Activated CD4-positive, alpha-beta T cell treated with anti-CD3 and anti-CD28 coated beads, Interleukin-2, Interleukin-4, amounts not matched to agents 100 ng/mL and 50 ng/mL, durations not matched to agents 16 hours and 8 hours (primary cell): ENCODE measurements at regions not wholly inside any gene's neighbourhood (a gene's known extent, or its start where the extent isn't known, plus 50 kb on each side); places are given as distances from the start of the nearest gene placed in this dataset.

Experiments used
- DNase-seq: peaks from one replicate; pipeline ENCODE4 v3.0.0-alpha.2; 2020; ENCODE audit warnings: low spot score

DNA sequence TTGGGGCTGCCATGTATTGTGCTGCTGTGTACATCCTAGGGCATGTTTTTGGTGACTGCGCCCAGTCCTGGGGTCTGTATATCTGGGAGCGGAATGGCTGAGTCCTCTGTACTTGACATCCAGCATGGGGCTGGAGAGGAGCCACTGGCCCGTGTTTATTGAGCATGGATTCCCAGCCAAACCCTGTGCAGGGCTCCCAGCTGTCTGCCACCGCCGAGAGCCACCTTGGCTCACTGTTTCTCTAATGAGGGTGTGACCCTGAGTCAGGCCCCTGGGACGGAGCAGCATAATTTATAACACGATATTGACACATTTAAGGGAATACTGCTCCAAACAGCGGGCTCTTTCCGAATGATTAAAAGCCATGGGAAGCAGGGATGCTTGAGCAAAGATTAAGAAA is 211.5 kb upstream of the PWP1 start:
- no peak for DNase-seq

DNA sequence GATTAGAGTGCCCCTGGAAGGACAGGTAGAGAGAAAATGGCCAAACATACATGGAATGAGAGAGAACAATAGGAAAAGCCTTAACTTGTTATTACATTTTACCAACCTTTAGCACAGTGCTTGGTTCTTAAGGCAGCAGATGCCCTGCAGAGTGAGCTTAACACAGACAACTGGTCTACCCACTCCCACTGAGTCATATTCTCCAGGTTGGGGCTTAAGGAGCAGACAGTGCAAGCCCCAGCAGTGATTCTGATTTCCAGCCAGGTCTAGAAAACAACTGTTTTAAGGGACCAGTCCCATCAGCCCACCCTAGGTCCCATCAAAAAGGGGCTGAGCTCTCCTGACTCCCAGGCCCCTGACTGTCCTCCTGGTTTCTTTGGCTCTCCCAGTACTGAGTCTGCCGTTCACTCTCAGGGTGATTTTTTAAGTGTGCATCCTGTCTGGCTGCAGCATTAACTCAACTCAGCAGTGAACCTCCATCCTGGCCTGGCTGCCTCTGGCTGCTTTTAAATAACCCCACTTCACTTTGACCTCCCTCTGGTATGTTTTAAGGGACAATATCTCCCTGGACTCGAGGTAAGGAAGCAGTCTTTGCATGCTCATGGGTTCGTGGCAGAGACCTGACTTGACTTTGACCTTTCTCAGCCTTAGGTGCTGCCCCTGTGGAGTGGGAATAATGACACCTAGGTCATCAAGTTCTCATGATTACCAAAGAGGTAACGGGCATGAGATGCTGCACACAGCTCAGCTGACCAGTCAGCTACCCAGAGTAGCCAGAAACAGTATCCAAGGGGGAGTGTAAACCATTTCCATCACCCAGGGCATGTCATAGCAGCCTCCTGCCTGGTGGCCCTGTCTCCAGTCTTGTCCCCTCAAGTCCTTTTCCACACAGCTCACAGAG is 210.7 kb upstream of the PWP1 start:
- DNase-seq, result no peak

DNA sequence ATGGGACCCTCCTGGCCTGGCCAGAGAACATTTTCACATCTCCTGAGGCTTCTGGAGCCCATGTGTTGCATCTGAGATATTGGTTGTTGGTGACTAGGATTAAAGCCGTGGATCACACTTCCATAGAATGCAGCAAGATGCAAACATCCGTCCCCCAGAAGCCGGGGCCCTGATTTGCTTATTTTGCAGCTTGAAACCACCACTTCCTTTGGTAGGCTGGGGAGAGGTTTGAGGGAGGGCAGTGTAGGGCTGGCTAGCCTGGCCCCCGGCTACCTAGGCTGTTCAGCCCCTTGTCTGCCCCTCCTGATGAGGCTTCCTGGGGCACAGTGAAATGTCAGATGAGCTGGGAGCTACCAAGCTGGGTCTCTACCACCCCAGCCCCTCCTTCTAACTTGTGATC is 209.7 kb upstream of the PWP1 start:
- no peak for DNase-seq

DNA sequence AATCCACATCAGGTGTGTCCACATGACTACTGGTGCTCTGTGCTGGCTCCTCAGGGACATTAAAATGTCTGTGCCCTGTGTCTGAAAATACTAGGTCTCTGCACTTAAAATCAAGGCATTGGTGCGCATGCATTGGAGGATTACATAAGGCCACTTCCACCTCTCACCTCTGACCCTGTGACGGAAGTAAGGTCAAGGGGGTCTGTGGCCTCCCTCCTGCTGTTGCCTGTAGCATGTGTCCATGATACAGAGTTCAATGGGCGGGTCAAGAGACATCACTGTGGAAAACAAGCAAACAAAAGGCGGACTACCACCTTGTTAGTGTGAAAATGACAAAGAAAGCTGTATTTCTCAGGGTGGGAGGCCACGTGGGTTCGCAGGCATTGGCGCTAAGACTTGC is 208.6 kb upstream of the PWP1 start:
- DNase-seq, result no peak

DNA sequence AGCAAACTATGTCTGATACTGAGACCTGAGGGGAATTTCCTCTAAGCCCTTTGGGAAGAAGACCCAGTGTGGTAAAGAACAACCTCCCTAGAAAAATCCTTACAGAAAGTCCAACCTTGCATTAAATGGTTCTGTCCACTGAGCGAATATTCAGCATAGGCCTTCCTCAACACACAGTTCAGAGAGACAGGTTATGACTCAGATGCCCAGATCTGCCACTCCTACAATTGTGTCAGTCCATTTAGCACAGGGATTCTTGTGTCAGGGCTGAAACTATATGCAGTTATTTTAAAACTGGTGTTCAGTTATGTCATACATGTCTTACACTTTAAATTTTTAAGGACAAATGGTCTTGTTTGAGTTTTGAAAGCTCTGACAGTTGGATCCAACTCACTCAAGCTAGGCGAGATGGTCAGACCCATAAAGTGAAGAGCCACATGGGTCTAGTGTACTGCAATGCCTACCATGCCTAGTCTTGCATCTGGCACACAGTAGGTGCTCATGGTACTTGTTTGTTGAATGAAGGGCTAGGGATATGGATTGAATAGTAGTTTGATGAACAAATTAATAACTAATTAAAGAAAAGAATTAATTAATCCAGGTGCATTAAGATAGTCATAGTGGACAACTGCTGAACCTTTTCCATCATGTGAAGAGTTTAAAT is 207.5 kb upstream of the PWP1 start:
- DNase-seq, result no peak

DNA sequence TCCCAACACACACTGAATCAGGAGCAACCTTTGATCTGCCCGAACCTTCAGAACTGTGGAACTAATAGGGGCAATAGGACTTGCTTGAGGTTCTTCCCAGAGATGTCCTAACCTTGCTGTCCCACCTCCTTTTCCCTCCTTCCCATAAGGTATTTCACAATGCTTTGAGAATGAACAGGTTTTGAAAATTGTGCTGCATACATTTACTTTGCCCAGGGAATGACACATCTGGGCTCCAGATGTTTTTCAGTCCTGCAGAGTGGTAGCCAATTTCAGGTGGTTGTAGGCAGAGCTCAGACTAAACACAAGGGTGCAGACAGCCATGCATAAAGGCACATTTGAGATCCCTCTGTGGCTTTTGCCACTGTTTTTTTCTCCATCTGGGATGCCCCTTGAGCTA is 206.7 kb upstream of the PWP1 start:
- DNase-seq, result no peak

DNA sequence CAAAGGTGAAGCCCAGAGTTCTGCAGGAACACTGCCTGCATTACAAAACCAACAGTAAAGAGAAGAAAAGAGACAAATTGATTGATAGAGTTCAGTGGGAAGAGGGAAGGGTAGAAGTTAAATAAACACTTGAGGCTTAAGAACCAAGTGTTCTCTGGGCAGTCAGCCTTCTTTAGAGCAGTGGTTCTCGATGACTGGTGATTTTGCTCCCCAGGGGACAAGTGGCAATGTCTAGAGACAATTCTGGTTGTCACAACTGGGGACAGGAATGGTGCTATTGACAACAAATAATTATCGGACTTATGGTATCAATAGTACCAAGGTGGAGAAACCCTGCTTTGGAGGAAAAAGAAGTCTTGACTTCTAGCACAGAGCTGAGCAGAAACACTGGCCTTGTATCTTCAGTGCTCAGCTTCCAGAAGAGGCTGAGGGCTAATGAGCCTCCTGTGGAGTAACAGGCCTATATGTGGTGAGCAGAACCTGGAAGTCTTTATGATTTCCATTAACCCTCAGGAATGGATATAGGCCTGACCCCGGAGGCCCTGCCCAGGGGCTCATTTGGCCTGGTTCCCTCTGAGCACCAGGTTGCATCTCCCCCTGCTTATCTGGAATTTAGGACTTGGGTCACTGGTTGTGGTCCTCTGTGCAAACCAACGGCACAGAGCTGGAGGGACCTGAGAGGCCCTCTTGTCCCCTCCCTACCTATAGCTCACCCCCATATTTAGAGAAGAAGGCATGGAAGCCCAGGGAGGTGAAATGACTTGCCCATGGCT is 204.6 kb upstream of the PWP1 start:
- DNase-seq, result no peak

DNA sequence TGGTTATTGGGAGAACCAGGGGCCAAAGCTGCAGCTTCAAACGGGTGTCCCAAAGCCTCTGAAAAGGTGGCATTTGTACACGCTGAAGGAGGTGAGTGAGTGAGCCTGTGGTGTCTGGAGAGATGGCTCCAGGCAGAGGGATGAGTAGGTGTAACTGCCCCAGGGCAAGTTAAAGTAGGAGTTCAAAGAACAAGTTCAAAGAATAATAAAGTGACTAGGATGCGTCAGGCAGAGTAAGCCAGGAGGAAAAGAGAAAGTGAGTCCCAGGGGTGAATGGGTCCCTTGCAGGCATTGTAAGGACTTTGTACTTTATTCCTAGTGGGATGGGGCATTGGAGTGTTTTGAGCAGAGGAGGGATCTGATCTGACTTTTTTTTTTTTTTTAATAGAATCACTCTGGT is 201.4 kb upstream of the PWP1 start:
- DNase-seq, result no peak

DNA sequence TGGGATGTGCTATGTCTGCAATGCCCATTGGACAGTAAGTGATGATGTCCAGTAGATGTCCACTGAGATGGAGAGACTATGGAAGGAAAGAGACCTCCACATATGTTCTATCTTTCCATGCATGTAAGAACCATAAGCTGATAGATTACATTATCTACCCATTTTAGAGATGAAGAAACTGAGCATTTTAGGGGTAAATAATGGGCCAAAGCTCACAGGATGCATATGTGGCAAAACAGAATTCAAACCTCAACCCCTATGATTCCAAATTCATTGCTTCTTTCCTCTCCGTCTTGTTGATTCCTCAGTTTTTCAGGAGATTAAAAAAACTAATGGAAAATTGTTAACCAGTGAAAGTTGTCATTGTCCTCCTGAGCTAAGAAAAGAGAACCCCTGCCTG is 200.7 kb upstream of the PWP1 start:
- DNase-seq, result no peak

DNA sequence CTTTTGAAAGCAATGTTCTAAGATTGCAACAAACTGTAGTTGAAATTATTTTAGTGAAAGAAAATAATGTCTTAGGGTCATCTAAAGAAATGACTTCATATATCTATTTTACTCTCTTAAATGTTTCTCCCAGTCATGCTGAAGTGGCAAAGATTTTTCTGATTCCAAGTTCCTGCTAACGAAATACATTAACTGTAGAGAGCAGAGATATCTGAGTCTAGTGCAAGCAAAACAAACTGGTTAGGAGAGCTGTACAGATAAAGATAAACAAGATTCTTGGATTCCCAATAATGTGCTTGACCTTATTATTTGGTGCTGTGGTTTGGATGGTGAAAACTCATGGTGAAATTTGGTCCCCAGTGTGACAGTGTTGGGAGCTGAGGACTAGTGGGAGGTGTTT is 199.9 kb upstream of the PWP1 start:
- no peak for DNase-seq

DNA sequence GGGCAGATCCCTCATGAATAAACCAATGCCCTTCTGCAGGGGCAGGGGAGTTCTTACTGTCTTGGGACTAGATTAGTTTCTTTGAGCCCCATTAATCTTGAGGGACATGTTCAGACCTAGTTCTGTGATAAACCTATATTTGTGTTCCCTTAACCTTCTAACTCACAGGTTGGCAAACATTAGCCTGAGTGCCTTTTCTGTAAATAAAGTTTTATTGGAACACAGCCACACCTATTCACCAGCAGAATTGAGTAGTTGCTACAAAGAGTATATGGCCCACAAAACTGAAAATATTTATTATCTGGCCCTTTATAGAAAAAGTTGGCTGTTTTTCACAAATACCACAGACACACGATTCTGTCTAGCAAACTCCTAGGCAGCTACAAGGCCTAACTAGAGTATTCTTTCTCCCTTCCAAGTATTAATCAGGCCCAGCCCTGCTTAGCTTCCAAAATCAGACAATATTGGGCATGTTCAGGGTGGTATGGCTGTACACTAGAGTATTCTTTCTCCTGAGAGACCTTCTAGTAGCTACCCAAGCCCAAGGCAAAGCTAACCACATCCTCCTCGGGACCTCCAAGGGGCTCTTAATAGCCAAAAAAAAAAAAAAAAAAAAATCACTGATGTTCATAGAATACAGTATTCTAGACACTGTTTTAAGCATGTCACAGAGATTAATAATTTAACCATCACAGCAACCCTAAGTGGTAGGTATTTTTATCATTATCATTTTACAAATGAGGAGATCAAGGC is 199.3 kb upstream of the PWP1 start:
- no peak for DNase-seq

DNA sequence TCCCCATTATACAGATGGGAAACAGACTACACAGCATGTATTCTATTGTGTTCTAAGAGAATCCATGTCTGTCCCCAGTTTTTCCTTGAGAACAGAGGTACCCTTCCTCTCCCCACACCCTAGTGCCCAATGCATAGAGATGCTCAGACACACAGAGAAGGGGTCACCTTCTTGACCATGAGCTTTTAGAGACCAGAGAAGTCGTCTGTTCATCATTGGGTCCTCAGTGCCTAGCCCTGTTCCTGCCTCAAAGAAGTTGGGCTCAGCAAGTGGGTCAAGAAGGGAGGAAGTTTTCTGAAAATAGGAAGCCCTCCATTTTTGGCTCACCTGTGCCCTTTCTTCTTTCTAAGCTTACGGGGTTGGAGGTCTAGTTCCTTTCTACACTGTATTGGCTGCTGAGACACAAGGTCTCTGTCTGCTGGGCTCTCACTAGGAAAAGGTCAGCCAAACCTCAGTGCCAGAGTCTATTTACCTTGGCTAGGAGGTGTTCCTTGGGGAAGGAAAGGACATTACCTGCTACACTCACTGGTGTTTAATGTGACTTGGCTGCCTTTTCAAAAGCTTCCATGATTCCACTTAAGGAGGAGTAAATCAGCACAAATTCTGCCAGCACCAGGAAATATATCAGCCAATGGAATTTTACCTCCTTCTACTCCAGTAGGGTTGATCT is 198.5 kb upstream of the PWP1 start:
- no peak for DNase-seq

DNA sequence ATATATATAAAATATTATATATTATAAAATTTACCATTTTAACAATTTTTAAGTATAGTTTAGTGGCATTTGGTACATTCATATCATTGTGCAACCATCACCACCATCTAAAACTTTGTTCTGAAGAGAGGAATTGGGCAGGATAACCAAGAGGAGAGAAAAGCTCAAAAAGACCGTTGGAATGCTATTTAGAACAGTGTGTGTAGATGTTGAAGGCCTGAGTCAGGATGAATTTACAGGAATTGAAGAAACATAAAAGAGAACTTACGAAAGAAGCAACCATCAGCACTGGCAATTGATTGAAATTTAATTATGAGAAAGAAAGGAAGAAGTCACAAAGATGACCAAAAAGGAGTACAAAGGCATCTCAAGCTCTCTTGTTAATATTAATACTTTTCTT is 196.9 kb upstream of the PWP1 start:
- DNase-seq, result no peak

DNA sequence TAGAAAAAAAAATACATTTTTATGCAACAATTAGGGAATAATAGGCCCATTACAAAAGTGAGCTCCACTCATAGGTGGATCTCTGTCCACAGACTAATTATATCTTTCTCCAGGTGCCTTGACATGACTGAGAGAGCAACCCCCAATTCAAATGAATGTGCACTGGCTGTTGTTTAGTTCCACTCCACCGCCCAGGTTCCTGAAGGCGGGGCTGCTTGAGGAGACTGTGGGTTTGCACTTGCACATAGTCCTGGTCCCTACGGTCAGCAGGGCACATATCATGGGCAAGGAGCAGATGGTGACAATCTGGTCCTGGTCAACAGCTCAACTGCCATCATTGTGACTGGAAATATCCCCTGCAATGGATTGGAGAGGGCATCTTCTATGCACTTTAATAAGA is 195.6 kb upstream of the PWP1 start:
- no peak for DNase-seq

DNA sequence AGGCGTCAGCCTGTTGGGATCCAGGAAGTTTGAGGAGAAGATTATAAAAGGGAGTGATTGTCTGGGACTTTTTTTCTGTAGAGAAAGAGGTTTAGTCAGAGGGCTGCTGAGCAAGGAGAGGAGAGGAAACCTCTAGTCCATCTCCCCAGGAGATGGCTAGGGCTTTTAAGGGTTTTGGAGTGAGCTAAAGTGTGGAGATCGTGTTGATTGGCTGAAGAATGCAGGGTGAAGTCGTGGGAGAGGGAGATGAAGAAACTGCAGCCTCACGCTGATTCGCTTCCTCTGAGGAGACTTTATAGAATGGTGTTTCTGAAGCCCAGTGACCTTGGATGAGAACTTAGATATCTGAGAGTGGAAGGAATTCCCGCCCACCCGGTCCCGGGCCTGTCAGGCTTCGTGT is 193.7 kb upstream of the PWP1 start:
- DNase-seq, result no peak

DNA sequence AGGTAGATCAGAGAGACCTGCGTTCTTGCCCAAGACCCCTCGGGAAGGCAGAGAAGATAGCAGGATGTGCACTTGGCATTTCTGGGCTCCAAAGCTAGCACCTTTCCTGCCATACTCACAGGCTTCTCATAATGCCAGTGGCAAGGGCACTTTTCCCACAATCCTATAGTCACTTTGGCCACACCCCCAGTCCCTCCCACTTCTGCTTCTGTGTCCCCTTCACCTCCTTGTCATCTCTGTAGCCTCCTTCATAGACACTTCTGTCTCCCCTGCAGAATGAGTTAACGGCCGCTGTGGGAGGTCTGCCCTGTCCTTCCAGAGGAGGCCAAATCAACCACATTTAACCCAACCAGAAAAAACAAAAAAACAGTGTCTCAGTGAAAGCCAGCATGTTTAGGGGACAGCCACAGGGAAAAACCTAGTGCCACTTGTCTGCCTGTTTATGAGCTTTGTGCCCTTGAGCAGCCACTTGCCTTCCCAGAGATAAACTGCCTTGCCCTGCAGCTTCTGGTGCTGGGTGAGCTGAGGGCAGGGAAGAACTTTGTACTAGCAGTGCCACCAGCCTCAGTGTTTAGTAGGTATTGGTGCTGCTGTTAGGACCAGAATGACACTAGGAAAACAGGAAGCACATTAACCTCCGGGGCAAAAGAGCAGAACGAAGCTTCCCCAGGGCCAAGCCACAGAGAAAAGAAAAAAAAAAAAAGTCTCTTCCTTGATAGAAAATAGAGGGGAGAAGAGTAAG is 193.0 kb upstream of the PWP1 start:
- no peak for DNase-seq

DNA sequence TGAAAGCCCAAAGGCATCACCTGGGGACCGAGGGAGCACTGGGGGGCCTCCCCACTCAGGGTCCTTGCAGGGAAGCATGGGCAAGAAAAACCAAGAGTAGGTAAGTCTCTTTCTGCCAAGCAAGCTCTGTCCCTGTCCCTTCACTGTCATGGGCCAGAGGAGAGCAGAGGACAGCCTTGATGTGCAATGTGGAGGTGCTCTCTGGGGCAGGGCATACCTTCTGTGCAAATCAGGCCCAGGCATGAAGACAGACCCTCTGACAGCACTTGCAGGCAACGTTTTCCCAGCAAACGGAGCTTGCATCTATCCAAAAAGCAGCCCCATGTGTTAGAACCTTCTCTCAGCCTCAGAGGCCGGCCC is 192.5 kb upstream of the PWP1 start:
- no peak for DNase-seq

DNA sequence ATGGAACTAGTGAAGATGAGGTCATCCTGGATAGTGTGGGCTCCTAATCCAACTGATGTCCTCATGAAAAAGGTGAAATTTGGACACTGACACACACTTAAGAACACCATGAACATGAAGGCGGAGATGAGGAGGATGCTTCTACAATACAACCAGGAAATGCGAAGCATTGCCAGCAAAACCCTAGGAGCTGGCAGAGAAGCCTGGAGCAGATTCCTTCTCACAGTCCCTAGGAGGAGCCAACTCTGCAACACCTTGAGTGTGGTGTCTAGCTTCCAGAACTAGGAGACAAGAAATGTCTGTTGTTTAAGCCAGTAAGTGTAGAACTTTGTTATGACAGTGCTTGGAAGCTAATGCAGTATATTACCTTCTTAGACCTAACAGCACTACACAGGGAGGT is 191.9 kb upstream of the PWP1 start:
- DNase-seq, result no peak

DNA sequence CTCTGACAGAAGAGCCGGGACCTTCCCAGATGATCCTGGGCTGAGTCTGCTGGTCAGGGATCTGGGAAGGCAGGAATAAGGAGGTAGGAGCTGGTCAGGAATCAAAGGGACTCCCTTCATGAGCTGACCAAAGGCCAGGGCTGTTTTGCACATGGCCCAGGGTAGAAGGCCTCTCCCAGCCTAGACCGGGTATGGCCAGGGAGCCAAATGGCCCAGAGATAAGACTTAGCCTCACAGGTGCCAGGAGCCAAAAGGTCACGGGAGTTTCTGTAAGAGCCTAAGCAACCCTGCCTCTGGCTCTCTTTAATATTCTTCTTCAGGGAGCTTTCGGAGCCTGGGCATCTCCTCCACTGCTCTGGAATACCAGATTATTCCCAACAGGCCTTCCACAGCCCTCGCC is 191.3 kb upstream of the PWP1 start:
- no peak for DNase-seq

DNA sequence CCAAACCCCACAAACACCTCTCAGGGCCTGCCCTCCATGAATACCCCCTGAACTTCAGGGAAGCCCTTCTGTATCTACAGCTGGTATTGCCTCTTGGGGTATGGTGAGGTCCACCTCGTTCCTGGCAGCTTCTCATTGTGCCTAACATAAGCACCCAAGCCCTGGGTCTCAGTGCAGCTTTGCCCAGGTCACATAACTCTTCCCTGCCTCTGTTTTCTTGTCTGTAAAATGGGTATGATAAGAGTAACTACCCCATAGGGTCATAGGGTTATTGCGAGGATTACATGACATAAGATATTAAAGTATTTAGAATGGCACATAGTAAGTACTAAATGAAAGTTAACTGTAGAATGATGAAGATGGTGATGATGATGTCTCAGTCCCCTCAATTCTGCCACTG is 190.0 kb upstream of the PWP1 start:
- DNase-seq, result no peak

DNA sequence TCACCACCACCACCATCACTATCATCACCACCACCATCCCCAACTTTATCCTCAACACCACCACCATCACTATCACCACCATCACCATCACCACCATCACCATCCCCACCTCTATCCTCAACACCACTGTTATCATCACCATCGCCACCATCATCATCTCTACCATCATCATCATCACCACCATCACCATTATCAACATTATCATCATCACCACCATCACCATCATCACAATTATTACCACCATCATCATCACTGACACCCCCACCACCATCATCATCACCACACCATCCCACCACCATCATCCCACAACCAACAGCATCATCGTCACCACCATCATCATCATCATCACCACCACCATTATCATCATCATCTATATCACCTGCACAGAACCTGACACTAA is 188.4 kb upstream of the PWP1 start:
- DNase-seq, result no peak
